ENCODE measurements at regions not wholly inside any gene's neighbourhood (a gene's known extent, or its start where the extent isn't known, plus 50 kb on each side); places are given as distances from the start of the nearest gene placed in this dataset.
A peak's percentile ranks its signal among the peaks of the same experiment; 100 is the strongest.

- no peak overlapping the region for H2BK20ac ChIP-seq (ENCODE audit: low read depth, low read length, poor library complexity, severe bottlenecking)
- no peaks in the 10 kb centered on the region for H3K27me3 Mint-ChIP-seq (ENCODE audit: low read depth)
- H3K4me1 Mint-ChIP-seq: peaks cover 22 to 28% of the 10 kb centered on the region in 2 experiments
These were observed 124.6 kb upstream of the PMCH start for GRCh38 chr12:102322254-102322653.

More at GRCh38 chr12:102322254-102322653, 124.6 kb upstream of the PMCH start:
- H4K5ac ChIP-seq (ENCODE audit: insufficient read length, low read depth, low read length): no peak overlapping the region
- H3K36me3 Mint-ChIP-seq (ENCODE audit: insufficient read depth in 1 of 3, low read depth in 3 of 3): peaks cover 0 to 5% (median 0%) of the 10 kb centered on the region in 3 experiments; a peak in 3 of 7 replicates
- no peaks in the 10 kb centered on the region for H3K4me1 ChIP-seq (ENCODE audit: insufficient read depth, low read length)
- H3K4me2 ChIP-seq (ENCODE audit: insufficient read depth, insufficient read length, low read length): no peak overlapping the region
- no peak overlapping the region for H3K9ac ChIP-seq (ENCODE audit: extremely low read depth, insufficient read length, low read length)
- H4K20me1 ChIP-seq (ENCODE audit: control insufficient read depth, insufficient read depth, insufficient read length): no peaks in the 10 kb centered on the region
- H2BK12ac ChIP-seq (ENCODE audit: insufficient read length, low read depth, low read length): no peak overlapping the region
- H4K8ac ChIP-seq (replicated peaks; ENCODE audit: insufficient read length, low read depth, low read length): no peak overlapping the region
- H2AFZ ChIP-seq (ENCODE audit: low read length): no peak overlapping the region
- H3K79me2 ChIP-seq (ENCODE audit: insufficient read depth, low read length): no peaks in the 10 kb centered on the region
- H3T11ph ChIP-seq (ENCODE audit: low read length): no peak overlapping the region
- H3K79me1 ChIP-seq (ENCODE audit: insufficient read depth, low read depth, low read length, poor library complexity, severe bottlenecking): no peaks in the 10 kb centered on the region
- H3K23ac ChIP-seq (ENCODE audit: insufficient read length, low read depth, low read length): no peak overlapping the region
- no peak for DNase-seq
- H3K27ac Mint-ChIP-seq: peak overlapping the region in 2 of 3 experiments; percentile 71 to 76; a peak in 2 of 7 replicates
- no peak overlapping the region for H2AK5ac ChIP-seq (ENCODE audit: insufficient read length, low read length)
- H3K56ac ChIP-seq (ENCODE audit: insufficient read length, low read depth, low read length): no peak overlapping the region
- no peak overlapping the region for H2BK120ac ChIP-seq (ENCODE audit: low read depth, low read length, poor library complexity, severe bottlenecking)
- H4K91ac ChIP-seq (ENCODE audit: insufficient read length, low read depth, low read length): no peak overlapping the region
- H3K27me3 ChIP-seq (ENCODE audit: insufficient read depth, low read length): no peaks in the 10 kb centered on the region
- H3K9me3 Mint-ChIP-seq: peaks cover 0 to 11% of the 10 kb centered on the region in 2 experiments; a peak in 1 of 5 replicates
- no peak overlapping the region for H3K18ac ChIP-seq (ENCODE audit: insufficient read length, low read depth, low read length)
- WGBS (ENCODE audit: extremely low coverage, insufficient read length, low lambda C conversion rate): no CpG with 5 or more reads among the region's 1 CpG
- H3K4ac ChIP-seq (ENCODE audit: low read depth, low read length): no peak overlapping the region
- H3K27ac ChIP-seq (ENCODE audit: insufficient read length, low read depth, low read length): no peak overlapping the region
- H3K23me2 ChIP-seq (ENCODE audit: insufficient read length, low read depth, low read length, poor library complexity, severe bottlenecking): no peaks in the 10 kb centered on the region
- TF ChIP-seq, protein P1, sequence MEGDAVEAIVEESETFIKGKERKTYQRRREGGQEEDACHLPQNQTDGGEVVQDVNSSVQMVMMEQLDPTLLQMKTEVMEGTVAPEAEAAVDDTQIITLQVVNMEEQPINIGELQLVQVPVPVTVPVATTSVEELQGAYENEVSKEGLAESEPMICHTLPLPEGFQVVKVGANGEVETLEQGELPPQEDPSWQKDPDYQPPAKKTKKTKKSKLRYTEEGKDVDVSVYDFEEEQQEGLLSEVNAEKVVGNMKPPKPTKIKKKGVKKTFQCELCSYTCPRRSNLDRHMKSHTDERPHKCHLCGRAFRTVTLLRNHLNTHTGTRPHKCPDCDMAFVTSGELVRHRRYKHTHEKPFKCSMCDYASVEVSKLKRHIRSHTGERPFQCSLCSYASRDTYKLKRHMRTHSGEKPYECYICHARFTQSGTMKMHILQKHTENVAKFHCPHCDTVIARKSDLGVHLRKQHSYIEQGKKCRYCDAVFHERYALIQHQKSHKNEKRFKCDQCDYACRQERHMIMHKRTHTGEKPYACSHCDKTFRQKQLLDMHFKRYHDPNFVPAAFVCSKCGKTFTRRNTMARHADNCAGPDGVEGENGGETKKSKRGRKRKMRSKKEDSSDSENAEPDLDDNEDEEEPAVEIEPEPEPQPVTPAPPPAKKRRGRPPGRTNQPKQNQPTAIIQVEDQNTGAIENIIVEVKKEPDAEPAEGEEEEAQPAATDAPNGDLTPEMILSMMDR (conservative IDR thresholded peaks at IDR 0.05): no peak
- H3K4me3 Mint-ChIP-seq: no peak overlapping the region
- H2BK5ac ChIP-seq (ENCODE audit: insufficient read length, low read length): no peak overlapping the region
- no peak overlapping the region for H3K14ac ChIP-seq (ENCODE audit: insufficient read depth, low read length)
- H3K9me3 ChIP-seq (ENCODE audit: control insufficient read depth, low read depth, low read length): no peaks in the 10 kb centered on the region
- no peak overlapping the region for H2BK15ac ChIP-seq (ENCODE audit: low read depth, low read length)

All from H9 (cell line).